SK-N-SH (cell line): ENCODE measurements at regions not wholly inside any gene's neighbourhood (a gene's known extent, or its start where the extent isn't known, plus 50 kb on each side); places are given as distances from the start of the nearest gene placed in this dataset.

Source experiments
- ELF1 ChIP-seq: IDR thresholded peaks from 2 replicates; pipeline ENCODE4 v1.4.0; 2012
- FOXJ3 ChIP-seq: sonication (generic); formaldehyde crosslinking; IDR thresholded peaks from 2 replicates; pipeline ENCODE4 v1.5.1; 2020; ENCODE audit warnings: mild to moderate bottlenecking, missing genetic modification reagents
- TAF1 ChIP-seq: IDR thresholded peaks from 2 replicates; pipeline ENCODE4 v1.6.1; 2012; ENCODE audit warnings: low read depth, mild to moderate bottlenecking, low read length, moderate library complexity, borderline replicate concordance
- TCF12 ChIP-seq: IDR thresholded peaks from 2 replicates; pipeline ENCODE4 v1.4.0; 2012
- TF ChIP-seq, protein P1 (sequence below): fragments of 200-600 bp; sonication (generic); IDR thresholded peaks from 2 replicates; pipeline ENCODE4 v1.6.1; 2017; ENCODE audit warnings: antibody characterized with exemption, mild to moderate bottlenecking, moderate library complexity
- TF ChIP-seq, protein P2 (sequence below): IDR thresholded peaks from 2 replicates; pipeline ENCODE4; 2012
- TF ChIP-seq, protein P3 (sequence below): IDR thresholded peaks from 2 replicates; pipeline ENCODE4 v1.4.0; 2012; ENCODE audit warnings: low read depth

DNA sequence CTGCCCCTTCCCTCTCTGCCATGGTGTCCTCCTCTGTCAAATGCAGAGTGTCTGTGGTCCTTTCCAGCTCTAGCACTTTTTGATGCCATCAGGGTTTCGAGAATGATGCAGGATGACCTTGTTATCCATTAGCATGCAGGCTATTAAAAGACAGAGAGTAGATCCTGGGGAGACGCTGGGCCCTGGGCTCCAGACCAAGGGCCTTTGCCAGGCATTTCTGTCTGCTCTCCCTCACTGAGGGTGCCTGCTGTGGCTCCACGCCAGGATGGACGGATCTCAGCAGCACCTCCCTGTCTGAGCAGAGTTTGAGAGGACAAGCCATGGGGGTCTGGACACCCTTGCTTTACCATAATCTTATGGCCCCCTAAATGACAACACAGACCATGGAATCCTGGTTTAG lies 110.8 kb upstream of the CD82 start:
- TF ChIP-seq, protein P1, sequence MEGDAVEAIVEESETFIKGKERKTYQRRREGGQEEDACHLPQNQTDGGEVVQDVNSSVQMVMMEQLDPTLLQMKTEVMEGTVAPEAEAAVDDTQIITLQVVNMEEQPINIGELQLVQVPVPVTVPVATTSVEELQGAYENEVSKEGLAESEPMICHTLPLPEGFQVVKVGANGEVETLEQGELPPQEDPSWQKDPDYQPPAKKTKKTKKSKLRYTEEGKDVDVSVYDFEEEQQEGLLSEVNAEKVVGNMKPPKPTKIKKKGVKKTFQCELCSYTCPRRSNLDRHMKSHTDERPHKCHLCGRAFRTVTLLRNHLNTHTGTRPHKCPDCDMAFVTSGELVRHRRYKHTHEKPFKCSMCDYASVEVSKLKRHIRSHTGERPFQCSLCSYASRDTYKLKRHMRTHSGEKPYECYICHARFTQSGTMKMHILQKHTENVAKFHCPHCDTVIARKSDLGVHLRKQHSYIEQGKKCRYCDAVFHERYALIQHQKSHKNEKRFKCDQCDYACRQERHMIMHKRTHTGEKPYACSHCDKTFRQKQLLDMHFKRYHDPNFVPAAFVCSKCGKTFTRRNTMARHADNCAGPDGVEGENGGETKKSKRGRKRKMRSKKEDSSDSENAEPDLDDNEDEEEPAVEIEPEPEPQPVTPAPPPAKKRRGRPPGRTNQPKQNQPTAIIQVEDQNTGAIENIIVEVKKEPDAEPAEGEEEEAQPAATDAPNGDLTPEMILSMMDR: no peak
- TF ChIP-seq, protein P2, sequence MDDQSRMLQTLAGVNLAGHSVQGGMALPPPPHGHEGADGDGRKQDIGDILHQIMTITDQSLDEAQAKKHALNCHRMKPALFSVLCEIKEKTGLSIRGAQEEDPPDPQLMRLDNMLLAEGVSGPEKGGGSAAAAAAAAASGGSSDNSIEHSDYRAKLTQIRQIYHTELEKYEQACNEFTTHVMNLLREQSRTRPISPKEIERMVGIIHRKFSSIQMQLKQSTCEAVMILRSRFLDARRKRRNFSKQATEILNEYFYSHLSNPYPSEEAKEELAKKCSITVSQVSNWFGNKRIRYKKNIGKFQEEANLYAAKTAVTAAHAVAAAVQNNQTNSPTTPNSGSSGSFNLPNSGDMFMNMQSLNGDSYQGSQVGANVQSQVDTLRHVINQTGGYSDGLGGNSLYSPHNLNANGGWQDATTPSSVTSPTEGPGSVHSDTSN: no peak
- TF ChIP-seq, protein P3, sequence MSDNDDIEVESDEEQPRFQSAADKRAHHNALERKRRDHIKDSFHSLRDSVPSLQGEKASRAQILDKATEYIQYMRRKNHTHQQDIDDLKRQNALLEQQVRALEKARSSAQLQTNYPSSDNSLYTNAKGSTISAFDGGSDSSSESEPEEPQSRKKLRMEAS: no peak
- TF ChIP-seq TAF1: no peak
- no peak for TF ChIP-seq FOXJ3 (CRISPR knock-in tag)
- TF ChIP-seq TCF12: no peak
- no peak for TF ChIP-seq ELF1
